Kidney (tissue), 13 donors: ENCODE measurements at regions not wholly inside any gene's neighbourhood (a gene's known extent, or its start where the extent isn't known, plus 50 kb on each side); places are given as distances from the start of the nearest gene placed in this dataset.

ENCODE experiments used
- DNase-seq, 5 donors: peaks; one replicate each; pipeline ENCODE4 v3.0.0-alpha.2; 2013 to 2020
- FAIRE-seq: peaks from 2 replicates; lab custom pipeline; 2012; peaks lifted over from hg19 to GRCh38; lab: Jason Lieb, UNC
- H3K27ac ChIP-seq, 2 donors: one replicate each; pipeline ENCODE4 v1.7.0; 2013; ENCODE audit warnings: low read depth in 2 of 2, low read length in 2 of 2, inconsistent platforms in 1 of 2
- H3K27me3 ChIP-seq: one replicate; pipeline ENCODE4 v1.7.1; 2013; ENCODE audit warnings: low read length, inconsistent platforms; ENCODE audit not compliant: control insufficient read depth, insufficient read depth
- H3K36me3 ChIP-seq, 3 donors: one replicate each; pipeline versions ENCODE4 v1.7.0 to v1.7.1; 2013; ENCODE audit warnings: low read length in 3 of 3, control low read depth in 1 of 3, inconsistent platforms in 1 of 3; ENCODE audit not compliant: insufficient read depth in 3 of 3, control insufficient read depth in 2 of 3
- H3K4me1 ChIP-seq, 3 donors: one replicate each; pipeline versions ENCODE4 v1.7.0 to v1.7.1; 2013; ENCODE audit warnings: low read length in 3 of 3, inconsistent platforms in 1 of 3, low read depth in 1 of 3; ENCODE audit not compliant: control insufficient read depth in 2 of 3, insufficient read depth in 2 of 3
- H3K4me3 ChIP-seq, 3 donors: one replicate each; pipeline versions ENCODE4 v1.7.0 to v1.8.1; 2013; ENCODE audit warnings: low read length in 3 of 3, control low read depth in 1 of 3, inconsistent platforms in 1 of 3
- H3K9ac ChIP-seq, 3 donors: one replicate each; pipeline versions ENCODE4 v1.7.0 to v1.7.1; 2013; ENCODE audit warnings: low read length in 3 of 3, control low read depth in 1 of 3, inconsistent platforms in 1 of 3
- H3K9me3 ChIP-seq, 3 donors: one replicate each; pipeline versions ENCODE4 v1.7.0 to v1.7.1; 2013; ENCODE audit warnings: low read length in 3 of 3, control low read depth in 1 of 3, inconsistent platforms in 1 of 3; ENCODE audit not compliant: control insufficient read depth in 2 of 3, insufficient read depth in 1 of 3
- CTCF ChIP-seq: IDR thresholded peaks from 3 replicates; pipeline ENCODE4 v1.5.1; 2012; ENCODE audit warnings: mild to moderate bottlenecking, moderate library complexity, borderline replicate concordance; ENCODE audit not compliant: insufficient read depth; ENCODE audit errors: extremely low read depth
- intact Hi-C: fragments of 100-400 bp; cut with DNase I; formaldehyde crosslinking; loops from one replicate; pipeline ENCODE4 v1.11.1; 2022
- donor health status: control.
- donor health status: control.
- donor health status: control.
- donor health status: control.
- donor health status: control.
- donor health status: DM: yes; HTN: yes; CAD: no.
- donor health status: Normal renal cell carcinoma (clear cell type).

GRCh38 chr2:7895289-7895688, 786.6 kb upstream of the ID2 start:
- DNase-seq (no peak), FAIRE-seq (no peak)
- Histone ChIP-seq H3K36me3 (no peaks in the 10 kb centered on the region), H3K9ac (no peak overlapping the region), H3K9me3 (no peaks in the 10 kb centered on the region), H3K4me1 (no peaks in the 10 kb centered on the region), H3K27me3 (no peaks in the 10 kb centered on the region), H3K4me3 (no peak overlapping the region), H3K27ac (no peak overlapping the region)
- no peak for TF ChIP-seq CTCF
- intact Hi-C loops = no loop called here

- Histone ChIP-seq H3K9ac (no peak overlapping the region), H3K27me3 (no peaks in the 10 kb centered on the region), H3K36me3 (no peaks in the 10 kb centered on the region), H3K27ac (no peak overlapping the region), H3K4me1 (no peaks in the 10 kb centered on the region), H3K9me3 (no peaks in the 10 kb centered on the region), H3K4me3 (no peak overlapping the region)
- no peak for FAIRE-seq
- DNase-seq = no peak
- no peak for TF ChIP-seq CTCF
- intact Hi-C loops = no loop called here
Observed at GRCh38 chr2:7896940-7897487, 784.8 kb upstream of the ID2 start.

GRCh38 chr2:7899241-7899640, 782.6 kb upstream of the ID2 start:
- intact Hi-C loops = no loop called here
- H3K4me3 ChIP-seq = no peak overlapping the region
- no peaks in the 10 kb centered on the region for H3K36me3 ChIP-seq
- no peak overlapping the region for H3K27ac ChIP-seq
- no peaks in the 10 kb centered on the region for H3K27me3 ChIP-seq
- no peak overlapping the region for H3K9ac ChIP-seq
- FAIRE-seq (no peak), DNase-seq (no peak)
- no peak for TF ChIP-seq CTCF
- no peaks in the 10 kb centered on the region for H3K4me1 ChIP-seq
- no peaks in the 10 kb centered on the region for H3K9me3 ChIP-seq

GRCh38 chr2:7899923-7900322, 781.9 kb upstream of the ID2 start:
- H3K27me3 ChIP-seq = no peaks in the 10 kb centered on the region
- H3K9ac ChIP-seq = no peak overlapping the region
- no peak overlapping the region for H3K4me3 ChIP-seq
- H3K4me1 ChIP-seq = no peaks in the 10 kb centered on the region
- H3K9me3 ChIP-seq = no peaks in the 10 kb centered on the region
- H3K36me3 ChIP-seq = no peaks in the 10 kb centered on the region
- DNase-seq (no peak), FAIRE-seq (no peak)
- intact Hi-C loops = no loop called here
- no peak overlapping the region for H3K27ac ChIP-seq
- TF ChIP-seq CTCF = no peak
